Stimulated activated CD4-positive, alpha-beta T cell treated with anti-CD3 and anti-CD28 coated beads, Interleukin-2, amount 100 ng/mL, for 48 hours (primary cell): ENCODE measurements at regions not wholly inside any gene's neighbourhood (a gene's known extent, or its start where the extent isn't known, plus 50 kb on each side); places are given as distances from the start of the nearest gene placed in this dataset.
"Not testable (repeated sequence)": the region's sequence is repeated elsewhere in the genome, so short reads cannot be mapped to it uniquely, and the experiment has no call there.

Experiments used
- DNase-seq, 2 donors: peaks; one replicate each; pipeline ENCODE4 v3.0.0-alpha.2; 2020

DNA sequence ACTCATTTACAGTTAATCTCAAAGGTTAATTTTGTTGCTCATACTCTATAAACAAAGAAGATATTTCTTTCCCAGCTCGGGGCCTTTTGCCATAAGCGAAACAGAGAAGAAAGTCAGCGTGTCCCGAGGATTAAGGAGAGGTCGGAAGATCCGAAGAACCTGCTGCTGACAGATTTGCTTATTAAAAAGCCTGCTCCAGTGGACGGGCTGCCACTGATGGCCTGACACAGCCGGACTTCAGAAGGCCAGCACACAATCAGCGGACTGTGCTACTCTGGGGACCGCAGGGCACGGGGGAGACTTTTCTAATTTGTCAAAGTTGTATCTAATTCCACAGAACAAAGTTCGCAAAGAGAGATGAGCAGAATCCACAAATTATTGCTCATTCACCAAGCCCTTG lies 315.4 kb downstream of the ETAA1 start:
- DNase-seq = no peak

DNA sequence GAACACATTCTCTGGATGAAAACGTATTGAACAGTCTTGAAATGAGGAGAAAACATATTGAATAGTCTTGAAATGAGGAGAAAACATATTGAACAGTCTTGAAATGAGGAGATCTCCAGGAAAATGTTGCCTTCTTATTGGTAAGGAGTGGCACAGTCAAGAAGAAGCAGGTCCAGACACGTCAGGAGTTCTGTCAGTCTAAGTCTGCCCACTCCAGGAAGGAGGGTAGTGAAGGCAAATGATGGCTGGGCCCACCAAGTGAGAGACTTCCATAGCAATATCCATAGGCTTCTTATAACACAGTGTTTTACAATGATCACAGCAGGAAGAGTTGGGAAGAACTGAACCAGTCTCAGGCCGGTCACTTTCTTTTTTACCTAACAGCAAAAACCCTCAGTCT lies 316.2 kb downstream of the ETAA1 start:
- no peak for DNase-seq

DNA sequence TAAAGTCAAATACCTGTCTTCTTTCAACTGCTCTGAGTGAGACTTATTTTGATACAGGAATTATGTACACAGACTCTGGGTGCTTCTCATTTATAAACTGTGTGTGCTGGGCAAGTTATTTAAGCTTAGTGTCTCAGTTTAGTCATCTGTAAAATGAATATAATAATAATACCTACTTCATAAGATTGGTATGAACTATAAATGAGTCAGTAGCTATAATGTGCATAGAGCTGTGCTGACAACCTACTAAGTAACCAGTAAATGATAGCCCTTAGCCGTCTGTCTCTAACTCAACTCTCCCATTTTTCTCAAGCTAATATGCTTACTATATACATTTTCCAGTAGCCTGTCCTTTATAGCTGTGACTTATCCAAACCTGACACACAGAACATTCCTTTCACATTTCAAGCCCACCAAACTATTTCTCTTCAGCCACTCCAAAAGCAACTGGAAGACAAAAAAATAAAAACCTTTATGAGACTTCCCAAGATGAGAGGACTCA lies 319.8 kb downstream of the ETAA1 start:
- DNase-seq = no peak

DNA sequence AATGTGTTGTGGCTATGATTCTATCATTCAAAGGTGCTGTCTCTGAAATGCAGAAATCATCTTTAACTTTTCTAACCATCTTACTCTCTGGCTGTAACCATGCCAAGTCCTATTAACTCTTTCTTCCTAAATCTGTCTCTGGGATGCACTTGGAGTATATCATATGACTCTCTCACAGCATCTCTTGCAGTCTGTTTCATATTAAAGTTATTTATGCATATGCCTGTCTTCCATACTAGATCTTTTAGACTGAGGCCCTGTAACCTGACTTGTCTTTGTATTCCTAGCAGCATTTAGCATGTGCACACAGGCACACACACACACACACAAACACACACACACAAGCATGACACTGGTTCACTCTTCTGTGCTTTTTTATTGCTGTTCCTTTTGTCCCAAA lies 320.6 kb downstream of the ETAA1 start:
- DNase-seq = no peak

DNA sequence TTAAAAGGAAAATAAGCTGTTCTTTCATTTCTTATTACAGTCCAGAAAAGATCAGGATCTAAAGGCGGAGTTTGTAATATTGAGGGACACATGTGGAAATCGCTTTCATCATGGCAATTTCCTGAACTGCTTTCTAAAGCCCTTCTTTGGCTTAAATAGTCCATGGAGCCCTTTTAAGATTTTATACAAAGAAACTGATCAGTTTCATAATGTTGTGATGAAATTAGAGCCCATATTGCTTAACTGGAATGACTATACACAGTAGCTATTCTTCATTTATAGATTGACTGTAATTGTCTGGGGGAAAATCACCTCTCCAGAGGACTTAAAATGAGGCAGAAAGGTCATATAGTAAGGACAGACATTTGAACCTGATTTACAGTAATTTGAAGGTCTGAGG lies 322.2 kb downstream of the ETAA1 start:
- no peak for DNase-seq

DNA sequence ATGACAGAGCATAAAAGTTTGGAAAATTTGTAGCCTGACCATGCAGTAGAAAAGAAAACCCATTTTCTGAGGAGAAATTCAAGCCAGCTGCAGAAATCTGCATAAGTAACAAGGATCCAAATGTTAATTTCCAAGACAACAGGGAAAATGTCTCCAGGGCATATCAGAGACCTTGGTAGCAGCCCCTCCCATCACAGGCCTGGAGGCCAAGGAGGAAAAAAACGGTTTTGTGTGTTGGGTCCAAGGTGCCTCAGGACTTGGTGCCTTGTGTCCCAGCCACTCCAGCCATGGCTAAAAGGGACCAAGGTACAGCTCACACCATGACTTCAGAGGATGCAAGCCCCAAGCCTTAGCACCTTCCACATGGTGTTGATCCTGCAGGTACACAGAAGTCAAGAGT lies 324.4 kb downstream of the ETAA1 start:
- no peak for DNase-seq

DNA sequence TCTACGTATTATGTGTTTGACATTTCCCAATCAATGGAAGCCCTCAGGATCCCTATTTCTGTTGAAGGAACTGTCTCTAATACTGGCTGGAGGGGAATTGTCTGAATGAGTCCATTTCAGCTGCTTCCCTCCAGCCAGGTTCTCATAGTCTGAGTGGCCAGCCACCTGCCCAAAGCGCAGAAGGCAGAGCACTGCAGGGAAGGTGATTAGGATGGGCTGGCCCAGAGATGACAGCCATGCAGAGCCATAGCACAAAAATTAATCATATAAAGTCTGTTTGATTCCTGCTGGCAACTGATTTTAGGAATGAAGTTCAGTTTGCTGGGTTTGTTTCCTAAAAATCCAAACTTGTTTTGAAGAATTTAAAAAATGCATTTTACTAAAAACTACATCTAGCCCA lies 327.1 kb downstream of the ETAA1 start:
- DNase-seq = no peak

DNA sequence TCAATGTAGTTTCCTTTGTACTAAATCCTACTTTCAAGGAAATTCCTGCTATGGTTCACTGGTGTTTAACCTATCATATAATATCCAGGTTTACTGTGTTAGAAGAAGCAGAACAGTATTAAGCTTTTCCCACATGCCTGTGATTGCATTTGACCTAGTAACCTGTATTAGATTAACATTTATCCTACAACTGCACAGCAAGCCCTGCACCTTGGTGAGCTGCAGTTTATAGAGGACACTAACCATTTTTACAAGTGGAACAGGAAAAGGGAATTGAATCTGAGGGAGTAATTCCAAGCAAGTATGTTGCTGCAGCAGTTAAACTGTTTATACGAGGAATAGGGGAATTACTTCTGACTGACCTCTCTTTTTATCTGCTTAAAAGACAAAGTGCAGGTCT lies 328.6 kb downstream of the ETAA1 start:
- DNase-seq = no peak

DNA sequence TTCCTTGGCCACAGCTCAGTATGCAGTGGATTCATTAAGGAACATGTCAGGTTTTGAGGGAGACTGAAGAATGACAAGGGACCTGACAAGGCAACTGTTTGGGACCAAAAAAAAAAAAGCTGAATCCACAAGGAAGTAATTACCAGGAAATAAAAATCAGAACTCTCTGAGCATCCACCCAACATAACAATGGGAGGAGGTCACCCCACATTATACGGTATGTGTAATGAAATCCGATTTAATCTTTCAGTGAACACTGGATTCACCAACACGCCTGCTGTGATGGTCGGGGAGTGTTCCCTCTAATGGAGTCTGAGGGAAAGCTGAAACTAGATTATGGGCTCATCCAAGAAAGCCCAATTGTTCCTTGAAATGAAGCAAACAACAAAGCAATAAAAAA lies 329.3 kb downstream of the ETAA1 start:
- no peak for DNase-seq

DNA sequence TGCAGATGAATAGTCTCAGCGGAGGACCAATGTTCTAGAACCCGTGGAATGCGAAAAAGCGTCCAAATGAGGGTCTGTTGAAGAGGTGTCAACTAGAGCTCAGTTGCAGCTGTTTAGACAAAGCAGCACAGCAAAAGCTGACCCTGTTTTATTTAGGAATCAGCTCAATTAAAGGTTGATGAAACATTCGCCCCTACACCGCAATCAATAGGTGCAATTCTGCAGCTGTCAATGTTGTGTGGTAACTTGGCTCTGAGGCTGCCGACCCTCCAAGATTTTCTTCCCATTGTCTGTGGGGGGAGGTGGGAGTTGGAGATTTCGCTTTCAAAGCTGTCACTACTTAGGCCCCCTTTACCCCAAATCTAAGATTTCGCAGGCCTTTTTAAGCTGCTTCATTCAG lies 330.0 kb downstream of the ETAA1 start:
- DNase-seq = no peak

DNA sequence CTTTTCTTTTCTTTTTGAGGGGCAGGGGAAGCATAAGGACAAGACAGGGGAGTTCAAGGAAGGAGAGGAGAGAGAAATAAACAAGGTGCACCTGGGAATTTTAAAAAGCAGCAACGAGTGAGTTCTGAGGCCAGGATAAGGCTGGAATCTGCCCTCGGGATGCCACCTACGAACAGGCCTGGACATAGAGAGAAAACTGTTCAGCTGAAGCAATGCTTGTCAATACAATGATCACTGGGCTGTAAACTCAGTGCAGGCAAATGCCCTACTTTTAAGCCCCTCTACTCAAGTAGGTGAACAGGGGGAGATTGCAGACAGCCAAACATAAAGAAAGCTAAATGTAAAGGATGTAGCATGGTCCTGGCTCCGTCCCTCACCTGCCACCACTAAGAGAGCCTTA lies 330.5 kb downstream of the ETAA1 start:
- DNase-seq = no peak

DNA sequence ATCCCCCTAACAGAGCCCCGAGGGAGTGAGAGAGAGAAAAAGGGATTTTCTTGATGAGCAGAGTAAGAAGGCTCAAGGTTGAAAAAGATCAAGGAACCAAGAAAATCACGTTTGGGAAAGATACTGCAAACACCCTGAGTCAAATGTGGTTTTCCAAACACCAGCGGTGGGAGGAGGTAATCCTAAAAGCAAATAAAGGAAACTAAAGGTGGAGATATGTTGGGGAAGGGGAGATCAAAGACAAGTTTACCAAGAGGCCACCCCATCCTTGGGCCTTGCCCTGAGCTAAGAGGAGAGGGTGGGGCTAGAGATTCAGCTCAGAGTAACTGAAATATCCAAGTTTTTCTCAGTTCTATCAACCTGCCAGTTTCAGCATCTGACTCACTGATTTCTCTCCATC lies 332.3 kb downstream of the ETAA1 start:
- no peak for DNase-seq

DNA sequence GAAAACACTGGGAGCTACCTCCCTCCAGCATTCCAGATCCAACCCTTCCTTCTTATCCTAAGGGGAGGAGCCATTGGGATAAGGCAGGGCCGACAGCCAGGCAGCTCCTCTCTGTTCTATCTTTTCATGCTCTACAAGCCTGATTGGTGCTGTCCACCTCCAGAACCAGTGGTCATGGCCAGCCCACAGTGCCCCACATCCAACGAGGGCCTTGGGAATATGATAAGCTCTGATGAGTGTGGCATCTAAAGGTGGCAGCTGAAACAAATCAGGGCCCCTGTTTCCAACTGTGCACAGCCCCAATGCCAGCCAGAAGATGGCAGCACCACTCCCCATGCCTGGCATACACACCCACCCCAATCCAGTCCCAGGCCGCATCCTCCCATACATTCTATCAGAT lies 329.3 kb downstream of the C1D start:
- no peak for DNase-seq

DNA sequence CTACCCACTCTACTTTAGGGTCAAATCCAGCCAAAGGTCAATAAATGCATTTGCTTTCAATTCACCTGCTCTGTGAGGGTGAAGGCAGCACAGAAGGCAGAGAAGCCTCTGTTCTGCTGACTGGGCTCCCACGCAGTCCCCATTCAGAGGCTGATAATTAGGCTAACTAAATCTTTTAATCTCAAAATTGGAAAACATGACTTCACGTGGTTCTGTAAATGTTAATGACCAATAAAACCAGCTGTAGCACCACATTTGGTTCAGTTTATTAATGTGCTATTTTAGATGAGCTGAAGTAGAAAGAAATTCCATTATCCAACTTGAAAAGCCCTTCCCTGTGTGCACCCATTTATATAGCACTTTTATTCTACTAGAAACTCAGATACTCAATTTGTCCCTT lies 310.6 kb downstream of the C1D start:
- no peak for DNase-seq

DNA sequence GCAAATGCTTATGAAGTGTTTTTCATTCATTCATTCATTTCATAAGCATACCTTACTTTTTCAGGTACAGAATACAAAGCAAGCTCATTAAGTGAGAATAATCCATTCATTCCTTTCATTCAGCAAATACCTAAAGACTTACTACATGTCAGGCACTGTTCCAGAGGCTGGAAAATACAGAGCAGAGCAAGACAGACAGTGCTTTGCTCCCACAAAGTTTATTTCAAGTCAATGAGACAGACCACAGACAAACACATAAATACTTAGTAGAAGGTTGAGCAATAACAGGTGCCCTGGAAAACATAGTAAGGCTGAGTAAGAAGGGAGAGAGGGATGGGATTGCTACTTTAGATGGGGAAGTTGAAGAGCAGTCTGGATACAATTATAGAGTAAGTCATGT lies 309.8 kb downstream of the C1D start:
- no peak for DNase-seq

DNA sequence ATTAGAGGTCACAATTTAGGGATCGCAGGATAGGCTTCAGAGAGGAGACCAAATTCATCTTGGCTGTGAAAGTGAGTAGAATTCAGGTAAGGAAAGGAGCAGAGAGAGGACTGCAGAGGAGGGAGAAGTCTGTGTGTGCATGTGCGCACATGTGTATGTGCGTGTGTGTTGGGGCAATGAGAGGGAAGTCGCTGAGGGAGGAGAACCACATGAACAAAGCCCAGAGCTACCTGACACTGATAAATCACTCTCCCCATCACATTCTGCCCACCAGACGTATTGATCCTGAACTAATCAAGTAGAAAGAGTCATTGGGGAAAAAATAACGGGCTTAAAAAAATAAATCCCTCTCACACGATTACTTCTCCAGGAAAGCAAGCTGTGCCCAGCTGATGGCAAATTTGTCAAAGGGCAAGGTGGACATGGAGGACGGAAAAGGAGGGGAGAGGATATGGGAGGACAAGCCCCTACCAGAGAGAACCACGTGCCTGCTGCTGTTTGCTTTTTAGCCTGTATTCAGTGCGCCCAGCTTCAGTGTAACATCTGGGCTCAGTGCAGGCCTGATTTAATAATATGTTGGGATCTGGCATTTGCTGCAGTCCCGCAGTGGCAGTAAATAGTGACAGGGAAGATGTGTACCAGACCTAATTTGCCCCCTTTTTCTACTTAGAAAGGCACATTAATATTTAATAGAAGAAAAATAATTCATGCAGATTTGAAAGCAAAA lies 307.5 kb downstream of the C1D start:
- DNase-seq = no peak

DNA sequence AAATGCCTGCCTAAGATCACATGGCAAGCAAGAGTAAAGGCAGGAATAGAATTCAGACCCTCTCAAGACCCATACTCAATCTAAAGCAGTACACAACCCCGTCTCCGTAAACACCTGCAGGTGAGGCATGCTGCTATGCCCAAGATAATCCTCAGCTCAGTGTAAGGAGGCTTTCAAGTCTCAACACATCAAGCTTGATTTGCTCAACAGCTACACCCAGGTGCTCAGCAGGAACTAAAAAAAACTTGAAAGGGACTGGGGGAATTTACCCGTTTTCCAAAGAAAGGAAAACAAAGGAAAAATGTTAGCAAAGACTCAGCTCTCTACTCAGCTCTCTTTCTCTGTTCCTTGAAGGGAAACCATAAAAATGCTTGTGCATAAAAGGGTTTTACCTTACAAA lies 301.8 kb downstream of the C1D start:
- DNase-seq = no peak

DNA sequence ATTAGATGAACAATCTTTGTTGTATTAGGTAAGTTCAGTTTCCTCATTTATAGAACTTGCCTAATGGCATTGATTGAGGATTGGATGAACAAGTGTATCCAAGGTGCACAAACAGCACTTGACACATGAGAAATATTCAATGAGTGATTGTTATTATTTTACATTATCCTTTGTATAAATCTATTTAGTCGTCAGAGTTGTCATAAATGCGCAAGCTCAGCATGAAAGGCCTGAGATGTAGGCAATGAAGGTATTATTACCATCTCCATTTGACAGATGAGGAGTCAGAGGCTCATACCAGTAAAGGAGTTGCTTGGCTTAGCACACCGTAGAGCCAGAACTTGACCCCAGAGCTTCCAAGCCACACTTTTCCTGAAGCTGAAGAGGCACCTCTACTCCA lies 291.4 kb downstream of the C1D start:
- DNase-seq = no peak

DNA sequence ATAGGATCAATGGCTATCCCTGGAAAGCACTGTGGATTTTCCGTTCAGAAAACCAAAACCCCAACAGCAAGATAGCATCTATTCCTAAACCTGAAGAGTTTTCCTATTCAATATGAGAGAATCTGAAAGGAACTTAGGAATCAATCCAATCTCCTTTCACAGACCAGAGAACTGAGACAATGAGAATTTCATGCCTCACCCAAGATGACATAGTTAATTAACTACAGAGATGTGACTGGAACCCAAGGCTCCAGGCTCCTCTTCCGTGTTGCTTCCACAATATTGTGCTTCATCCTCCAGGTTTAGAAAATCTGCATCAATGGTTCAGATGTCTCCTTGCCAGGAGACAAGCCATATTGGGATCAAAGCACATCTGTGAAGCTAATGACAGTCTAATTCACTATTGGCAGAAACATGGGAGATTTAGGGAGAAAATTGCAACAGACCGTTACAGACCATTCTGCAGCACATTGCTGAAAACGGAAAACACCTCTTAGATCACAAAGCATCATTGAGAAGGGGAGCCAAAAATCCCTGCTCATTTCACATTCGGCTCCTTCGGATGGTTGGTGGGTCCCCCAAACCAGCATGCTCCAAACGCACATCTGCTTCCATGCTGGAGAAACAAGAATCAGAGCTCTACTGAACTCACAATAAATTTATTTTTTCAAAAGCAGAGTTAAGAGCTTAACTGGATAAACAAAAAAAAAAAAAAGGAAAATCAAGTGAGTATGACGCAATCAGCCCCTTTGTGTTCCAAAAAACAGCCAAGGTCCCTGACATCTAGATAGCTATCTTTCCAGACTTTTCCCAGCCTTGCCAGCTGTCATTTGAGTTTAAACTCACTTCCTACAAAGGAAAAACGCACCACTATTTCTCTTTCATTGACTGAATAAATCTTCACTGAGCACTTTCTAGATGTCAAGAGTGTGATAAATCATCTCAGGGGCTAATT lies 290.3 kb downstream of the C1D start:
- DNase-seq = no peak

DNA sequence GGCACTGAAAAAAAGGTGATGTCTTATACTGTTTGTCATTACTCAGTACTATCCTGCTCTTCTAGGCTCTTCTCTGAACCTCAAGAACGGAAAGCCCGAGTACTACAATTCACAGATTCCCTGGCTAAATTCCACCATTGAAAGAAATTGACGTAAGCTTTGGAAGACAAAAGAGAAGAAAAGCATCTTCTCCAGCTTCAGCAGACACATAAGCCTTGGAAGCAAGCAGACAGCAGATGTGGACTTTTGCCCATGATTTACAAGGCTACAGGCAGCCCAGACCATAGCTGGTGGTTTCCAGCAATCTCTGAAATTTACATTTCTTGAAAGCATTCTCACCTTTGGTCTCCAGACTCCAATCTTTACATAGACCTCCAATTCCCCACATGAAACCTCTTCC lies 289.0 kb downstream of the C1D start:
- no peak for DNase-seq

DNA sequence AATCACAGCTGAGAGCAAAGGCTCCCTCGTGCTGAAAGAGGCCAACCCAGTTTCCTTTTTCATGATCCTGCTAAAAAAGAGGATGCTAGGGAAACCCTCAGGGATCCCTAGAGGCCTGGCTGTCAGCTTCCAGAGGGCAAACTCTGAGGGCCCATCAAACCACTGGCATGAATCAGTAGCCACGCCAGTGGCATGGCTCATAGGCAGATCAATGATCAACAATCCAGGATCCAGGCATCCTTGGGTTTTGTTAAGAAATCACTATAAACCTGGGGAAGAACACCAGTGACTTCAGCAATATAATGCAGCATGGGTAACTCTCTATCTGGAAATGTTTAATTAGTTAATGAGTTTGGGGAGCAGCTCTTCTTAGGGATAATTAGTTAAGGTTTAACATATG lies 286.5 kb downstream of the C1D start:
- DNase-seq = no peak

DNA sequence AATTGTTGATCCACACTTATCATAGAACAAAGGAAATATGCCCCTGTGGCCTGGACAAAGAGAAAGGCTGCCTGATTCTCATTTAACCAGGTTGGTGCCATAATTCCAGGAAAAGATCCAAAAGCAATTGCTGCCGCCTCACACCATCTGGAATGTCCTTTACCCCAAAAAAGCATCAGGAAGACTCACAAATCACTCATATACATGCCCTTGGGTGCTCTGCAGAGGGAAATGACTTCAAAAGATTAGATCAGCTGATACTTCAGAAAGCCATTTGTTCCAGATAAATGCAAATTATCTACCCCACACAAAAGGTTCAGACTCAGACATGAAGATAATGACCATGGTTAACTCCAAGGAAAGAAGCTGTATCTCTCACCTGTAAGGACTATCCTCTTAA lies 285.8 kb downstream of the C1D start:
- DNase-seq = no peak

DNA sequence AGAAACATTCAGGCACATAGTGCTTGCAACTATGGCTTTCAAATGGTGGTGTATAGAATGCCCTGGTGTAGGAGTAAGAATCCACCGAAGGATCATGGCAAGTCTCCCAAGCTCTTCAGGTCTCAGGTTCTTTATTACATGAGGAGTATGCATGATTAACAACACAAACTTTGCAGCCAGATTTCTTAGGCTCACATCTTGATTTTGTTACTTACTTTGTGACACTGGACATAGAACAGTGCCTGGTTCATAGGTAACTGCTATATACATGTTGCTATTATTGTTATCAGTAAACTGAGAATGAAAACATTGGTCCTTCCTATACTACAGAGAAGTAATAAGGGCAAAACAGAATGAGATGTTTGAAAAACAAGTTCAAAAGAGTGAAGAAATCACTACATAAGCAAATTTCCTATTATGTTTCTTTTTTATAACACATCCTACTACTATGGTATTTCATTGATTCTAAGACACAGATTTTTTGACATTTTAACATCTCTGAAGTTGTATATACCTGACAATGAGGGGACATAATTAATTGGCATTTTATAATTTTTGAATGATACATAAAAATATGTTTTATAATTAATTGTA lies 284.9 kb downstream of the C1D start:
- no peak for DNase-seq

DNA sequence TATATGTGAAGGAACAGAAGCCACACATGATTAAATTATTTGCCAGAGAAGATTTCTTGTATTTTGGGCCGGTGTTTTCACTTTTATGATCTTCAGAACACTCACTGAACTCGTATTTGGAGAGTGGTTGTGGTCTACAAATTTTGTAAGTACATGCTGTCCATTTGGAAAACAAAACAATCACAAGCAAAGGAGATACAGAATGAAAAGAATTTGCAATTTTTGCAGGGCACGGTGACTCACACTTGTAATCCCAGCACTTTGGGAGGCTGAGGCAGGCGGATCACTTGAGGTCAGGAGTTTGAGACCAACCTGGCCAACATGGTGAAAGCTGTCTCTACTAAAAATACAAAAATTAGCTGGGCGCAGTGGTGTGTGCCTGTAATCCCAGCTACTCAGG lies 282.0 kb downstream of the C1D start:
- not testable (repeated sequence) for DNase-seq
